GM12878 (cell line): ENCODE measurements at regions not wholly inside any gene's neighbourhood (a gene's known extent, or its start where the extent isn't known, plus 50 kb on each side); places are given as distances from the start of the nearest gene placed in this dataset.

Experiments
- ATAC-seq: fragments of 200-7000 bp; cut with Tn5 transposase; 3 replicates; pipeline ENCODE4 v1.9.1; 2020; ENCODE audit warnings: mild to moderate bottlenecking, moderate library complexity
- BruUV-seq: library from RNA; stranded (reverse); fragments of 400-500 nt; replicated peaks from 2 replicates; lab custom pipeline; 2021; lab: Mats Ljungman, UMichigan
- CTCF ChIA-PET: fragments of 300-600 bp; sonication (Branson Sonifier 250); formaldehyde crosslinking; extraction: SDS; loops from one replicate; lab custom pipeline; 2021; ENCODE audit warnings: inconsistent platforms; lab: Yijun Ruan, JAX
- POLR2A ChIA-PET: fragments of 350-600 bp; formaldehyde crosslinking; extraction: SDS; loops from one replicate; lab custom pipeline; 2021; ENCODE audit warnings: inconsistent platforms; lab: Charles Lee
- RAD21 ChIA-PET: fragments of 300-600 bp; sonication (Branson Sonifier 250); formaldehyde crosslinking; loops from one replicate; lab custom pipeline; 2023; ENCODE audit warnings: antibody characterized with exemption; ENCODE audit not compliant: unreplicated experiment; lab: Charles Lee
- SMC1A ChIA-PET: fragments of 300-600 bp; sonication (Branson Sonifier 250); formaldehyde crosslinking; loops from one replicate; lab custom pipeline; 2023; ENCODE audit not compliant: unreplicated experiment, uncharacterized antibody; lab: Charles Lee
- DNase-seq: peaks from one replicate; pipeline ENCODE4 v3.0.0-alpha.2; 2011; ENCODE audit warnings: low read depth, low spot score
- FAIRE-seq: peaks from 3 replicates; lab custom pipeline; 2011; peaks lifted over from hg19 to GRCh38; lab: Jason Lieb, UNC
- H2AFZ ChIP-seq: 2 replicates; pipeline ENCODE4 v1.6.0; 2011; ENCODE audit warnings: low read depth, low read length, control low read depth; ENCODE audit not compliant: control insufficient read depth
- H3K27ac ChIP-seq: 2 replicates; pipeline ENCODE4 v1.5.1; 2011; ENCODE audit warnings: control low read depth; ENCODE audit not compliant: control insufficient read depth, insufficient read depth
- H3K27me3 ChIP-seq, 2 experiments: replicated peaks in 1 of 2; 2 replicates each; pipeline versions ENCODE4 v1.6.0 to v1.6.1; 2011; ENCODE audit warnings: low read length in 1 of 2; ENCODE audit not compliant: control insufficient read depth in 2 of 2, insufficient read depth in 2 of 2
- H3K36me3 ChIP-seq, 2 experiments: 2 replicates each; pipeline ENCODE4 v1.5.1; 2011; ENCODE audit warnings: low read length in 1 of 2; ENCODE audit not compliant: control insufficient read depth in 2 of 2, insufficient read depth in 2 of 2
- H3K4me1 ChIP-seq: 2 replicates; pipeline ENCODE4 v1.6.1; 2011; ENCODE audit warnings: mild to moderate bottlenecking, low read length, moderate library complexity, mixed read lengths; ENCODE audit not compliant: control insufficient read depth, insufficient read depth
- H3K4me2 ChIP-seq: 2 replicates; pipeline ENCODE4 v1.6.0; 2011; ENCODE audit warnings: control low read depth; ENCODE audit not compliant: control insufficient read depth, insufficient read depth
- H3K4me3 ChIP-seq: fragments of 200-600 bp; sonication (generic); 2 replicates; pipeline ENCODE4 v1.5.1; 2016
- H3K79me2 ChIP-seq: 2 replicates; pipeline ENCODE4 v1.6.0; 2011; ENCODE audit warnings: low read length; ENCODE audit not compliant: control insufficient read depth, insufficient read depth
- H3K9ac ChIP-seq: 2 replicates; pipeline ENCODE4 v1.8.0; 2011; ENCODE audit warnings: low read length, control low read depth, mixed read lengths; ENCODE audit not compliant: control insufficient read depth, insufficient read depth
- H3K9me3 ChIP-seq: replicated peaks from 3 replicates; pipeline ENCODE4 v1.5.1; 2011; ENCODE audit warnings: mild to moderate bottlenecking, low read length; ENCODE audit not compliant: control insufficient read depth, insufficient read depth
- H4K20me1 ChIP-seq: 2 replicates; pipeline ENCODE4 v1.6.0; 2011; ENCODE audit not compliant: control insufficient read depth, insufficient read depth
- BRCA1 ChIP-seq: IDR thresholded peaks from 2 replicates; pipeline ENCODE4 v1.6.1; 2011; ENCODE audit warnings: low read depth, low read length, improper control_type of control experiment
- CBFB ChIP-seq: IDR thresholded peaks from 2 replicates; pipeline ENCODE4 v1.6.1; 2016; ENCODE audit warnings: antibody characterized with exemption, low read depth
- FOXK2 ChIP-seq: fragments of 450-650 bp; IDR thresholded peaks from 2 replicates; pipeline ENCODE4 v1.6.1; 2017; ENCODE audit warnings: mild to moderate bottlenecking, moderate library complexity
- NRF1 ChIP-seq: conservative IDR thresholded peaks from 2 replicates; pipeline ENCODE4 v1.6.1; 2011; ENCODE audit warnings: mild to moderate bottlenecking, low read depth, low read length, improper control_type of control experiment
- SP1 ChIP-seq: IDR thresholded peaks from one replicate; pipeline ENCODE4 v1.6.1; 2011; ENCODE audit warnings: low read depth, low read length
- SREBF1 ChIP-seq: IDR thresholded peaks from 2 replicates; pipeline ENCODE4 v1.6.1; 2012; ENCODE audit warnings: mild to moderate bottlenecking, low read length
- TARDBP ChIP-seq: IDR thresholded peaks from 2 replicates; pipeline ENCODE4 v1.6.1; 2016; ENCODE audit warnings: borderline replicate concordance
- WGBS: methylation state at CpG from one replicate; pipeline ENCODE4 v1.1.6; 2016; ENCODE audit warnings: low lambda C conversion rate; ENCODE audit not compliant: insufficient replicate concordance, insufficient coverage; ENCODE audit errors: missing lambda C conversion rate; 5-methylcytosine and 5-hydroxymethylcytosine counted together
- in situ Hi-C: fragments of 300-500 bp; cut with MboI; formaldehyde crosslinking; loops from 9 replicates; pipeline ENCODE4 v1.14.3; 2018; ENCODE audit warnings: mixed read lengths
- intact Hi-C: fragments of 100-400 bp; cut with micrococcal nuclease; formaldehyde crosslinking; loops from one replicate; pipeline ENCODE4 v1.14.2; 2022; ENCODE audit not compliant: unreplicated experiment
- TF ChIP-seq, protein P1 (sequence below): fragments of 450-650 bp; IDR thresholded peaks from 2 replicates; pipeline ENCODE4 v1.6.1; 2018; ENCODE audit warnings: mild to moderate bottlenecking, low read depth, moderate library complexity; ENCODE audit not compliant: partially characterized antibody
- TF ChIP-seq, protein P2 (sequence below): fragments of 450-650 bp; IDR thresholded peaks from 2 replicates; pipeline ENCODE4 v1.6.1; 2017; ENCODE audit warnings: mild to moderate bottlenecking, low read depth, inconsistent platforms; ENCODE audit not compliant: poor library complexity, severe bottlenecking
- TF ChIP-seq, protein P3 (sequence below): IDR thresholded peaks from 2 replicates; pipeline ENCODE4 v1.6.1; 2011; ENCODE audit warnings: low read depth, low read length, improper control_type of control experiment, borderline replicate concordance
- TF ChIP-seq, protein P4 (sequence below): IDR thresholded peaks from 2 replicates; pipeline ENCODE4 v1.6.1; 2012; ENCODE audit warnings: low read depth, low read length, improper control_type of control experiment
- TF ChIP-seq, protein P5 (sequence below): IDR thresholded peaks from 2 replicates; pipeline ENCODE4 v1.6.1; 2011; ENCODE audit warnings: mild to moderate bottlenecking, low read depth, low read length, moderate library complexity; ENCODE audit not compliant: insufficient replicate concordance
- TF ChIP-seq, protein P6 (sequence below): IDR thresholded peaks from 2 replicates; pipeline ENCODE4 v1.6.1; 2011; ENCODE audit warnings: borderline replicate concordance, low read depth, mild to moderate bottlenecking, moderate library complexity, mixed read lengths, low read length; ENCODE audit not compliant: insufficient read depth; ENCODE audit errors: extremely low read length
- TF ChIP-seq, protein P7 (sequence below): IDR thresholded peaks from 2 replicates; pipeline ENCODE4 v1.6.1; 2012; ENCODE audit warnings: low read depth, low read length, improper control_type of control experiment

DNA sequence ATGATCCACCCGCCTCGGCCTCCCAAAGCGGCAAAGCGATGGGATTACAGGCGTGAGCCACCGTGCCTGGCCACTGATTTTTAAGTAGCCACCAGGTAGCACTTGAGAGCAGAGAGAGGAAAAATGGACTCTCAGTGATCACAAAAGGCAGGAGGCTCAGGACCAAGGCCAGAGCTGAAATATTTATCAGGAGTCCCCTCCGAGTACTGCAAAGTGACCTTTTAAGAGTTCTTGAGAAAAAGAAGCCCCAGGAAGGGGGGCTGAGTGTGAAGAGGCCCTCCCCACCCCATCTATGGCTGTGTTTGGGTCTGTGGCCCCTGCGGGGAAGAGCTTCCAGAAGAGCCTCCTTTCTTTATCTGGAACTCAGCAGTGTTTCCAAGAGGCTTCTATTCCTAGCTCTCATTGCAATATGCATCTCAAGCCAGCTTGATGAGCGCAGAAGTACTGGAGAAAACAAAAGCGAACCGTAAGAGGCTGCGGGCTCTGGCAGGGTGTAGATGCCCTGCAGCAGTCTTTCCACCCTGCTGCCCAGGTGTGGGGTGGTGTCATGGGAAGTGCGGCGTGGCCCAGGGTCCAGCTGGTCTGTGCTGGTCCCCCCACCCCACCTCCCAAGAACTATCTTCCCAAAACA lies 75.5 kb upstream of the CDK20 start:
- Histone ChIP-seq H3K4me3 (no peak overlapping the region), H3K9me3 (no peaks in the 10 kb centered on the region; the same call in 2 of the 3 replicates), H3K4me1 (no peaks in the 10 kb centered on the region), H3K4me2 (no peak overlapping the region), H3K36me3 (no peaks in the 10 kb centered on the region), H3K27me3 (no peaks in the 10 kb centered on the region), H3K79me2 (no peaks in the 10 kb centered on the region), H3K9ac (no peak overlapping the region), H3K27ac (no peak overlapping the region), H2AFZ (no peak overlapping the region), H4K20me1 (no peaks in the 10 kb centered on the region)
- no peak for FAIRE-seq
- no TSS peak for BruUV-seq
- SMC1A ChIA-PET = no interaction called here
- POLR2A ChIA-PET = interaction anchor here (0.6 kb wide), 1 partner anchor 12 kb away, joined by 8 read pairs; no protein-coding TSS in a partner anchor
- intact Hi-C loops (no loop called here), in situ Hi-C loops (no loop called here)
- DNase-seq = no peak
- CTCF ChIA-PET = no interaction called here
- 57% methylated on average over 14 of the region's 14 CpGs for WGBS
- no peak for ATAC-seq
- RAD21 ChIA-PET = no interaction called here
- TF ChIP-seq CBFB = no peak
- TF ChIP-seq, protein P1, sequence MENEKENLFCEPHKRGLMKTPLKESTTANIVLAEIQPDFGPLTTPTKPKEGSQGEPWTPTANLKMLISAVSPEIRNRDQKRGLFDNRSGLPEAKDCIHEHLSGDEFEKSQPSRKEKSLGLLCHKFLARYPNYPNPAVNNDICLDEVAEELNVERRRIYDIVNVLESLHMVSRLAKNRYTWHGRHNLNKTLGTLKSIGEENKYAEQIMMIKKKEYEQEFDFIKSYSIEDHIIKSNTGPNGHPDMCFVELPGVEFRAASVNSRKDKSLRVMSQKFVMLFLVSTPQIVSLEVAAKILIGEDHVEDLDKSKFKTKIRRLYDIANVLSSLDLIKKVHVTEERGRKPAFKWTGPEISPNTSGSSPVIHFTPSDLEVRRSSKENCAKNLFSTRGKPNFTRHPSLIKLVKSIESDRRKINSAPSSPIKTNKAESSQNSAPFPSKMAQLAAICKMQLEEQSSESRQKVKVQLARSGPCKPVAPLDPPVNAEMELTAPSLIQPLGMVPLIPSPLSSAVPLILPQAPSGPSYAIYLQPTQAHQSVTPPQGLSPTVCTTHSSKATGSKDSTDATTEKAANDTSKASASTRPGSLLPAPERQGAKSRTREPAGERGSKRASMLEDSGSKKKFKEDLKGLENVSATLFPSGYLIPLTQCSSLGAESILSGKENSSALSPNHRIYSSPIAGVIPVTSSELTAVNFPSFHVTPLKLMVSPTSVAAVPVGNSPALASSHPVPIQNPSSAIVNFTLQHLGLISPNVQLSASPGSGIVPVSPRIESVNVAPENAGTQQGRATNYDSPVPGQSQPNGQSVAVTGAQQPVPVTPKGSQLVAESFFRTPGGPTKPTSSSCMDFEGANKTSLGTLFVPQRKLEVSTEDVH = no peak
- TF ChIP-seq, protein P2, sequence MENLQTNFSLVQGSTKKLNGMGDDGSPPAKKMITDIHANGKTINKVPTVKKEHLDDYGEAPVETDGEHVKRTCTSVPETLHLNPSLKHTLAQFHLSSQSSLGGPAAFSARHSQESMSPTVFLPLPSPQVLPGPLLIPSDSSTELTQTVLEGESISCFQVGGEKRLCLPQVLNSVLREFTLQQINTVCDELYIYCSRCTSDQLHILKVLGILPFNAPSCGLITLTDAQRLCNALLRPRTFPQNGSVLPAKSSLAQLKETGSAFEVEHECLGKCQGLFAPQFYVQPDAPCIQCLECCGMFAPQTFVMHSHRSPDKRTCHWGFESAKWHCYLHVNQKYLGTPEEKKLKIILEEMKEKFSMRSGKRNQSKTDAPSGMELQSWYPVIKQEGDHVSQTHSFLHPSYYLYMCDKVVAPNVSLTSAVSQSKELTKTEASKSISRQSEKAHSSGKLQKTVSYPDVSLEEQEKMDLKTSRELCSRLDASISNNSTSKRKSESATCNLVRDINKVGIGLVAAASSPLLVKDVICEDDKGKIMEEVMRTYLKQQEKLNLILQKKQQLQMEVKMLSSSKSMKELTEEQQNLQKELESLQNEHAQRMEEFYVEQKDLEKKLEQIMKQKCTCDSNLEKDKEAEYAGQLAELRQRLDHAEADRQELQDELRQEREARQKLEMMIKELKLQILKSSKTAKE = no peak
- no peak for TF ChIP-seq SP1
- TF ChIP-seq SREBF1 = no peak
- TF ChIP-seq, protein P3, sequence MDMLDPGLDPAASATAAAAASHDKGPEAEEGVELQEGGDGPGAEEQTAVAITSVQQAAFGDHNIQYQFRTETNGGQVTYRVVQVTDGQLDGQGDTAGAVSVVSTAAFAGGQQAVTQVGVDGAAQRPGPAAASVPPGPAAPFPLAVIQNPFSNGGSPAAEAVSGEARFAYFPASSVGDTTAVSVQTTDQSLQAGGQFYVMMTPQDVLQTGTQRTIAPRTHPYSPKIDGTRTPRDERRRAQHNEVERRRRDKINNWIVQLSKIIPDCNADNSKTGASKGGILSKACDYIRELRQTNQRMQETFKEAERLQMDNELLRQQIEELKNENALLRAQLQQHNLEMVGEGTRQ = no peak
- TF ChIP-seq BRCA1 = no peak
- TF ChIP-seq, protein P4, sequence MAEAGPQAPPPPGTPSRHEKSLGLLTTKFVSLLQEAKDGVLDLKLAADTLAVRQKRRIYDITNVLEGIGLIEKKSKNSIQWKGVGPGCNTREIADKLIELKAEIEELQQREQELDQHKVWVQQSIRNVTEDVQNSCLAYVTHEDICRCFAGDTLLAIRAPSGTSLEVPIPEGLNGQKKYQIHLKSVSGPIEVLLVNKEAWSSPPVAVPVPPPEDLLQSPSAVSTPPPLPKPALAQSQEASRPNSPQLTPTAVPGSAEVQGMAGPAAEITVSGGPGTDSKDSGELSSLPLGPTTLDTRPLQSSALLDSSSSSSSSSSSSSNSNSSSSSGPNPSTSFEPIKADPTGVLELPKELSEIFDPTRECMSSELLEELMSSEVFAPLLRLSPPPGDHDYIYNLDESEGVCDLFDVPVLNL = no peak
- no peak for TF ChIP-seq NRF1
- TF ChIP-seq, protein P5, sequence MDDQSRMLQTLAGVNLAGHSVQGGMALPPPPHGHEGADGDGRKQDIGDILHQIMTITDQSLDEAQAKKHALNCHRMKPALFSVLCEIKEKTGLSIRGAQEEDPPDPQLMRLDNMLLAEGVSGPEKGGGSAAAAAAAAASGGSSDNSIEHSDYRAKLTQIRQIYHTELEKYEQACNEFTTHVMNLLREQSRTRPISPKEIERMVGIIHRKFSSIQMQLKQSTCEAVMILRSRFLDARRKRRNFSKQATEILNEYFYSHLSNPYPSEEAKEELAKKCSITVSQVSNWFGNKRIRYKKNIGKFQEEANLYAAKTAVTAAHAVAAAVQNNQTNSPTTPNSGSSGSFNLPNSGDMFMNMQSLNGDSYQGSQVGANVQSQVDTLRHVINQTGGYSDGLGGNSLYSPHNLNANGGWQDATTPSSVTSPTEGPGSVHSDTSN = no peak
- TF ChIP-seq TARDBP = no peak
- TF ChIP-seq FOXK2 = no peak
- TF ChIP-seq, protein P6, sequence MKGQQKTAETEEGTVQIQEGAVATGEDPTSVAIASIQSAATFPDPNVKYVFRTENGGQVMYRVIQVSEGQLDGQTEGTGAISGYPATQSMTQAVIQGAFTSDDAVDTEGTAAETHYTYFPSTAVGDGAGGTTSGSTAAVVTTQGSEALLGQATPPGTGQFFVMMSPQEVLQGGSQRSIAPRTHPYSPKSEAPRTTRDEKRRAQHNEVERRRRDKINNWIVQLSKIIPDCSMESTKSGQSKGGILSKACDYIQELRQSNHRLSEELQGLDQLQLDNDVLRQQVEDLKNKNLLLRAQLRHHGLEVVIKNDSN = no peak
- TF ChIP-seq, protein P7, sequence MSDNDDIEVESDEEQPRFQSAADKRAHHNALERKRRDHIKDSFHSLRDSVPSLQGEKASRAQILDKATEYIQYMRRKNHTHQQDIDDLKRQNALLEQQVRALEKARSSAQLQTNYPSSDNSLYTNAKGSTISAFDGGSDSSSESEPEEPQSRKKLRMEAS = no peak
